Right lobe of liver (tissue), 4 donors: ENCODE measurements at regions not wholly inside any gene's neighbourhood (a gene's known extent, or its start where the extent isn't known, plus 50 kb on each side); places are given as distances from the start of the nearest gene placed in this dataset.

Experiments
- POLR2A ChIP-seq: fragments of 450-650 bp; IDR thresholded peaks from one replicate; pipeline ENCODE4 v1.6.1; 2017; ENCODE audit warnings: antibody characterized with exemption, mild to moderate bottlenecking
- TF ChIP-seq, protein P1 (sequence below), 4 donors: fragments of 200-600 bp in 3 of 4; fragments of 450-650 bp in 1 of 4; IDR thresholded peaks; one replicate each; pipeline versions ENCODE4 v1.5.1 to v1.8.0; 2016 to 2022; ENCODE audit warnings: antibody characterized with exemption in 4 of 4, mild to moderate bottlenecking in 2 of 4
- donor health status: DM: no; HTN: no; CAD: no.
- donor health status: DM: no; HTN: no; CAD: no.
- donor health status: DM: no; HTN: yes; CAD: no.

DNA sequence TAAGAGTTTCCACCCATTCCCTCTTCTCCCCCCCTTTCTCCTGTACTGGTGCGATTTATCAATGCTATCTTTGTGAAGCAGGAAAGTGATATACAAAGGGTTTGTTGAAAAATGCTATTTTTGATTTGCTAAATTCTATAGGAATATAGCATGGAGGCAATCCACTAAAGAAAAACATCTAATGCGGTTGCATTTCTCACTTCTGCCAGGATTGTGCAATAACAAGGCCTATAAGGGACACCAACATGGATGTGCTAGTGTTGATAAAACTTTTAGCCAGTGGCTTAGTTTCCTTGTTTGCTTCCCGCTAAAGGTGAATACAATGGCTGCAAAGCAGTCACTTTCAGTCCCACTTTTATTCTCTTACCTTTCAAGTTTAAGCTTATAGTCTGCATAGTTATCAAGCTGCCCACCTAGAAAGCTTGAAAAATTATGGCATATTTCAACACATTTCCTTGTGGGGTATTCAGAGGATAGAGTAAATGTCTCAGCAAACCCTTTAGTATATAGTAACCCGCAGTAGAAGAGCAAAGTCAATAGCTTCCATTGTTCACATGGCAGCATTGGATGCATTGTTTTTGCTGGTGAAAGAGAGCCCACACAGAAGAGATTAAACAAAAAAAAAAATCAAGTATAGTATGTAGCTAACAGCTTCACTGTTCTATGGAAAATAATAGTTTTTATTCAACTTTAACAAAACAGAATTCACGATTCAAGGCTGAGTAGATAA, 674.6 kb upstream of the SEMA6A start:
- TF ChIP-seq POLR2A, result no peak
- TF ChIP-seq, protein P1, sequence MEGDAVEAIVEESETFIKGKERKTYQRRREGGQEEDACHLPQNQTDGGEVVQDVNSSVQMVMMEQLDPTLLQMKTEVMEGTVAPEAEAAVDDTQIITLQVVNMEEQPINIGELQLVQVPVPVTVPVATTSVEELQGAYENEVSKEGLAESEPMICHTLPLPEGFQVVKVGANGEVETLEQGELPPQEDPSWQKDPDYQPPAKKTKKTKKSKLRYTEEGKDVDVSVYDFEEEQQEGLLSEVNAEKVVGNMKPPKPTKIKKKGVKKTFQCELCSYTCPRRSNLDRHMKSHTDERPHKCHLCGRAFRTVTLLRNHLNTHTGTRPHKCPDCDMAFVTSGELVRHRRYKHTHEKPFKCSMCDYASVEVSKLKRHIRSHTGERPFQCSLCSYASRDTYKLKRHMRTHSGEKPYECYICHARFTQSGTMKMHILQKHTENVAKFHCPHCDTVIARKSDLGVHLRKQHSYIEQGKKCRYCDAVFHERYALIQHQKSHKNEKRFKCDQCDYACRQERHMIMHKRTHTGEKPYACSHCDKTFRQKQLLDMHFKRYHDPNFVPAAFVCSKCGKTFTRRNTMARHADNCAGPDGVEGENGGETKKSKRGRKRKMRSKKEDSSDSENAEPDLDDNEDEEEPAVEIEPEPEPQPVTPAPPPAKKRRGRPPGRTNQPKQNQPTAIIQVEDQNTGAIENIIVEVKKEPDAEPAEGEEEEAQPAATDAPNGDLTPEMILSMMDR (IDR thresholded peaks at IDR 0.05), result no peak
